ENCODE measurements at regions not wholly inside any gene's neighbourhood (a gene's known extent, or its start where the extent isn't known, plus 50 kb on each side); places are given as distances from the start of the nearest gene placed in this dataset.

DNA sequence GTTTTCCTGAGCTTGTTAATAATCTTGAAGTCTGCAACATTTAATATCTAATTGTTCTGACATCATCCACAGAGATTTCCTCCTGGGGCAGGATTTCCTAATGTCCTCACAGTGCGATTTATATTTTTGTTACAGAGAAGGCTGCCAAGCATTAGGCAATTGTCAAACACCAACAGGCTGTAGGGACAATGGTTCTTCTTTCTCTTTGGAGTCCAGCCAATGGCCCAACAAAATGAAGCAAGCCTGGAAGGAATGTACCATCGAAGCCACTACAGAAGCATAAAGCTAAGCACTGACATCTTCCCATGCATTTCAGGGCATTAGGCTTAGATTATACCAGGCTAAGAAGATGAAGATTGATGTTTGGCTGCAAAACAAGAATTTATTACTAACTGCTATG lies 173.0 kb upstream of the FRMD4B start:
- Histone ChIP-seq H3K36me3 (ENCODE audit: control insufficient read depth, insufficient read depth, low read length) (no peaks in the 10 kb centered on the region), H3K9me3 (ENCODE audit: control insufficient read depth in 2 of 2, low read length in 2 of 2) (no peaks in the 10 kb centered on the region), H3K27ac (ENCODE audit: insufficient read depth, low read length, poor library complexity, severe bottlenecking) (no peak overlapping the region), H3K4me1 (ENCODE audit: control insufficient read depth, insufficient read depth, low read length, poor library complexity, severe bottlenecking) (no peaks in the 10 kb centered on the region), H3K4me3 (ENCODE audit: low read depth, low read length) (no peak overlapping the region), H3K27me3 (ENCODE audit: control insufficient read depth, insufficient read depth, low read length) (no peaks in the 10 kb centered on the region)
- Mint-ChIP-seq H3K4me1 (no peaks in the 10 kb centered on the region), H3K9me3 (peaks cover 0 to 2% (median 0%) of the 10 kb centered on the region in 7 donors), H3K27ac (no peak overlapping the region), H3K4me3 (no peak overlapping the region), H3K36me3 (no peaks in the 10 kb centered on the region), H3K27me3 (no peaks in the 10 kb centered on the region)
- ATAC-seq (ENCODE audit: low read depth in 2 of 2): no peak
- DNase-seq: no peak

DNA sequence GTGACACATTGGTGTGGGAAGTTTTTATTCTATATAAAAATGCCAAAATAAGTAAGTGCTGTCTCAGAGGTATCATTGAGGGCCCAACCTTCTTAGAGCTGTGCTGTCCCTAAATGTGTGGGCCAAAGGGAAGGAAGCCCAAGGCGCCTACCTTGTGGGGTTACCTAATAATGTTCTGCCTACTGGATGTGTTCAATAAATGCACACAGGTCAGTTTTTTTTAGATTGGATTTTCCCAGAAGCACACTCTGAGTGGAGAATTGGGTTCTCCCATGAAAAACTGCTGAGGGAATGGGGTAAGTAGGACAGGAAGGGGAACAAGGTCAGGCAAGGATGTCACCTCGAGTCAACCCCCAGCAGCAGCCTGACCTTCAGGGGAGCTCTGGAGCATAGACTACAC lies 168.7 kb upstream of the FRMD4B start:
- Mint-ChIP-seq H3K9me3 (no peaks in the 10 kb centered on the region), H3K27me3 (peaks cover 6% of the 10 kb centered on the region), H3K4me1 (no peaks in the 10 kb centered on the region), H3K36me3 (no peaks in the 10 kb centered on the region), H3K27ac (no peak overlapping the region), H3K4me3 (no peak overlapping the region)
- no peak overlapping the region for H3K27ac ChIP-seq (ENCODE audit: insufficient read depth, low read length, poor library complexity, severe bottlenecking)
- no peak for DNase-seq
- no peaks in the 10 kb centered on the region for H3K36me3 ChIP-seq (ENCODE audit: control insufficient read depth, insufficient read depth, low read length)
- no peaks in the 10 kb centered on the region for H3K27me3 ChIP-seq (ENCODE audit: control insufficient read depth, insufficient read depth, low read length)
- no peaks in the 10 kb centered on the region for H3K4me1 ChIP-seq (ENCODE audit: control insufficient read depth, insufficient read depth, low read length, poor library complexity, severe bottlenecking)
- no peaks in the 10 kb centered on the region for H3K9me3 ChIP-seq (ENCODE audit: control insufficient read depth in 2 of 2, low read length in 2 of 2)
- no peak for ATAC-seq (ENCODE audit: low read depth in 2 of 2)
- H3K4me3 ChIP-seq (ENCODE audit: low read depth, low read length): no peak overlapping the region

DNA sequence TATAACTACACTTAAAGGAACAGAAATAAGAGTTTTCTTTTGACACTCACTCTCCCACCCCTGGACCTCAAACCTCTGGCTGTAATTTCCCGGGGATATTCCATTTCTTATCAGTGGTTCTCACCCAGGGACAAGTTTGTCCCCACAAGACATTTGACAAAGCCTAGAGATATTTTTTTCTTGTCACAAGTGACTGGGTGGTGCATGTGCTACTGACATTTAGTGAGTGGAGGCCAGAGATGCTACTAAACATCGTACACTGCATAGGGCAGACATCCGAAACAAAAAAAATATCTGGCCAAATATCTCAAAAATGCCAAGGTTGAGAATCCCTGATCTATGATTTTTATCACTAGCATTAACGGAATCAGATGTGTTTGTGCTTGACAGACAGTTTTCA lies 168.0 kb upstream of the FRMD4B start:
- Histone ChIP-seq H3K27me3 (ENCODE audit: control insufficient read depth, insufficient read depth, low read length) (no peaks in the 10 kb centered on the region), H3K4me3 (ENCODE audit: low read depth, low read length) (no peak overlapping the region), H3K4me1 (ENCODE audit: control insufficient read depth, insufficient read depth, low read length, poor library complexity, severe bottlenecking) (no peaks in the 10 kb centered on the region), H3K9me3 (ENCODE audit: control insufficient read depth in 2 of 2, low read length in 2 of 2) (no peaks in the 10 kb centered on the region), H3K36me3 (ENCODE audit: control insufficient read depth, insufficient read depth, low read length) (no peaks in the 10 kb centered on the region), H3K27ac (ENCODE audit: insufficient read depth, low read length, poor library complexity, severe bottlenecking) (no peak overlapping the region)
- Mint-ChIP-seq H3K36me3 (no peaks in the 10 kb centered on the region), H3K27ac (no peak overlapping the region), H3K27me3 (peaks cover 6% of the 10 kb centered on the region), H3K4me3 (no peak overlapping the region), H3K9me3 (no peaks in the 10 kb centered on the region), H3K4me1 (no peaks in the 10 kb centered on the region)
- ATAC-seq (ENCODE audit: low read depth in 2 of 2) (no peak), DNase-seq (no peak)

DNA sequence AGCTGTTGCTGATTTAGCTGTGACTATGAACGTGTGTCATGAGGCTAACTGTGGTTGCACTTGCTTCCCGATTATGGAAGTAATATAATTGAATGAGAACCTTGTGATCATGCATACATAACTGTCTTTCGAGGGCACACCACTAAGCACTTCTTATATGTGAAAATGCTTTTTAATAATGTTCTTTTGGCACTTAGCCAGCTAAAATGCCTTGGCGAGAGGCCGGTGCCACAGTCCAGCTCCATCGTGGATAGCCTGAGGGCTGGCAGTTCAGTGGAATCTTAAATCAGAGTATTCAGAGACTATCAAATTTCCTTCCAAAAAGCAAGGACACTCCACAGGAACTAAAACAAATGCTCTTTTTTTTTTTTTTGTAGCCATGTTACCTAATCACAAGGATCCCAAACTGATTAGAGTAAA lies 161.6 kb upstream of the FRMD4B start:
- ATAC-seq (ENCODE audit: low read depth in 2 of 2): no peak
- Mint-ChIP-seq H3K27ac (no peak overlapping the region), H3K9me3 (peaks cover 0 to 1% (median 0%) of the 10 kb centered on the region in 7 donors), H3K4me3 (no peak overlapping the region), H3K27me3 (peaks cover 18% of the 10 kb centered on the region), H3K4me1 (no peaks in the 10 kb centered on the region), H3K36me3 (no peaks in the 10 kb centered on the region)
- Histone ChIP-seq H3K4me1 (ENCODE audit: control insufficient read depth, insufficient read depth, low read length, poor library complexity, severe bottlenecking) (no peaks in the 10 kb centered on the region), H3K27ac (ENCODE audit: insufficient read depth, low read length, poor library complexity, severe bottlenecking) (no peak overlapping the region), H3K9me3 (ENCODE audit: control insufficient read depth in 2 of 2, low read length in 2 of 2) (no peaks in the 10 kb centered on the region), H3K36me3 (ENCODE audit: control insufficient read depth, insufficient read depth, low read length) (no peaks in the 10 kb centered on the region), H3K27me3 (ENCODE audit: control insufficient read depth, insufficient read depth, low read length) (no peaks in the 10 kb centered on the region), H3K4me3 (ENCODE audit: low read depth, low read length) (no peak overlapping the region)
- DNase-seq: no peak

DNA sequence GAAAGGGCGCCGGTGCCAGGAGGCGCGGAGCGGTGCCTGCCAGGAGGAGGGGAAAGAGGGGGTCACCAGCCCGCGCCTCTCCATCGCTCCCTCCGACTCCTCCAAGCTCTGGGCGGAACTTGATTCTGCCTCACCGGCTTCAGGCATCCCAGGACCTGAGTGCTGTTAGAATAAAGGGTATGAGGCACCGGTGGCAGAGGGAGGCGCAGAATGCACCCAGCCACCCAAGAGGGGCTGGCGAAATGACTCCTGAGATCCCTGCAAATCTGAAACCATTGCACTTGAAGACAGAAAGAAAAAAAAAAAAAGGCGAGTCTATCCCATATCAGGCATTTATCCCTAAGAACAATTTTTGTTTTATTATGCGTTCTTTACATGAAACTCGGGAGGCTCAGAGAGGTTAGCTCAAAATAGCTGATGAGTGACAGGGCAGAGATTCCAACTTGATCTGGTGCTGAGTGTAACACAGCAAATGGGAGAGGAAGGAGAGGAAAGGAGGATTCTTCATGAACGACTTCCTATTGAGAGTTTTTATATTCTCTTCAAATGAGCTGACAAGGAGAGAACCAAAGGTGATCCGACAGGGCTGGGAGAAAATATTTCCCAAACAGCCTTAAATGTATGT lies 157.0 kb upstream of the FRMD4B start:
- H3K4me3 ChIP-seq (ENCODE audit: low read depth, low read length): no peak overlapping the region
- no peaks in the 10 kb centered on the region for H3K36me3 ChIP-seq (ENCODE audit: control insufficient read depth, insufficient read depth, low read length)
- Mint-ChIP-seq H3K4me3 (no peak overlapping the region), H3K36me3 (no peaks in the 10 kb centered on the region), H3K27ac (no peak overlapping the region), H3K27me3 (peaks cover 35% of the 10 kb centered on the region), H3K4me1 (peaks cover 0 to 2% (median 0%) of the 10 kb centered on the region in 4 donors), H3K9me3 (no peaks in the 10 kb centered on the region)
- no peak for DNase-seq
- H3K27ac ChIP-seq (ENCODE audit: insufficient read depth, low read length, poor library complexity, severe bottlenecking): no peak overlapping the region
- no peaks in the 10 kb centered on the region for H3K4me1 ChIP-seq (ENCODE audit: control insufficient read depth, insufficient read depth, low read length, poor library complexity, severe bottlenecking)
- no peaks in the 10 kb centered on the region for H3K9me3 ChIP-seq (ENCODE audit: control insufficient read depth in 2 of 2, low read length in 2 of 2)
- peaks cover 3% of the 10 kb centered on the region for H3K27me3 ChIP-seq (ENCODE audit: control insufficient read depth, insufficient read depth, low read length)
- ATAC-seq (ENCODE audit: low read depth in 2 of 2): no peak

DNA sequence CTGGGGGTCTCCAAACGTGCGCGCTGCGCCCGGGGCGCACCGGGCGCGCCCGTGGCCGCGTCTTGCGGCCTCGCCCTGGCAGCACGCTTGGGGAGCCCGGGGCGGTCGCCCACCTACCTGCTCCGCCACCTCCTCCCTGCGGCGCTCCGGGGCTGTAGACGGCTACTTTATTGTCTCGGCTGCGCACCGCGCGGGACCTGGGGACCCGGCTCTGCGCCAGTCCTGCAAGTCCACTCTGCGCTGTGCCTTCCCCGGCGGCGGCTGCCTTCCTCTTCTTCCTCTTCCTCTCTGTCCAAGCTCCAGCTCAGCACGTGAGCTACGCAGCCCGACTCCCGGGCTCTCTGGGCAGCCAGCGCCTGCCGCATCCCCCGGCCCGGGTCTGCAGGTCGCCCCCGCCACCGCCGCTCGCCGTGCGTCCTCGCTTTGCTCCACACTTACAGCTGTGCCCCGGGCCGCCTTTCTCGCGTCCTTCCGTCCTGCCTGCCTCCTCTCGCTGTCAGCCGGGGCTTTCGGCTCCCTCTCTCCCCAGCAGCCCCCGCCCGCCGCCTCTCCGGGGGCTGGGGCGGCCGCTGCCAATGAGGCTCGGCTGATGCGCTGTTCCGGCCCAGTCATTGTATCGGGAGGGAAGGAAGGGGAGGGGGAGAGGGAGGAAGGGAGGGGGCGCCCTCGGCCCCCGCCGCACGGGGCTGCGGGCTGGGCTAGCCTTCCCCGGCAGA lies 156.4 kb upstream of the FRMD4B start:
- no peaks in the 10 kb centered on the region for H3K36me3 Mint-ChIP-seq
- DNase-seq: no peak
- Histone ChIP-seq H3K27ac (ENCODE audit: insufficient read depth, low read length, poor library complexity, severe bottlenecking) (no peak overlapping the region), H3K9me3 (ENCODE audit: control insufficient read depth in 2 of 2, low read length in 2 of 2) (no peaks in the 10 kb centered on the region), H3K4me1 (ENCODE audit: control insufficient read depth, insufficient read depth, low read length, poor library complexity, severe bottlenecking) (no peaks in the 10 kb centered on the region), H3K4me3 (ENCODE audit: low read depth, low read length) (no peak overlapping the region), H3K27me3 (ENCODE audit: control insufficient read depth, insufficient read depth, low read length) (peaks cover 3% of the 10 kb centered on the region), H3K36me3 (ENCODE audit: control insufficient read depth, insufficient read depth, low read length) (no peaks in the 10 kb centered on the region)
- peaks cover 0 to 2% (median 0%) of the 10 kb centered on the region in 4 donors for H3K4me1 Mint-ChIP-seq
- peaks cover 35% of the 10 kb centered on the region for H3K27me3 Mint-ChIP-seq
- H3K27ac Mint-ChIP-seq: no peak overlapping the region
- H3K9me3 Mint-ChIP-seq: no peaks in the 10 kb centered on the region
- H3K4me3 Mint-ChIP-seq: no peak overlapping the region
- ATAC-seq (ENCODE audit: low read depth in 2 of 2): no peak

DNA sequence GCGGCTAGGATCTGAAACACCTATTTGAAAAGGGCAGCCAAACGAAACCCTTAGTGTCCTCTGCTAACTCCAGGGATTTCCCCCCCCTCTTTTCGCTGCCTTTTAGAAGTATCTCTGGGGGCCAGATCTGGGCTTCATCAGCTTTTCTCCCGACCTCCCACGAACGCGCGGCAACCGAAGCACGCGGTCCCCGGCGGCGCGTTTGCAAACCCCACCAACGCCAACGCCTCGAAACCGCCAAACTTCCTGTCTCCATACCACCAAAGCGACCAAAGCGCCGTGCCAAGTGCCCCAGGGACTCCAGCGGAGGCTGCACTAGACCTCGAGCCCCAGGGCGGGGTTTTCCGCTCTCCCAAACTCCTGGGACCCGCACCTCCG lies 155.8 kb upstream of the FRMD4B start:
- H3K27me3 Mint-ChIP-seq: peaks cover 35% of the 10 kb centered on the region
- Histone ChIP-seq H3K36me3 (ENCODE audit: control insufficient read depth, insufficient read depth, low read length) (no peaks in the 10 kb centered on the region), H3K27me3 (ENCODE audit: control insufficient read depth, insufficient read depth, low read length) (peaks cover 3% of the 10 kb centered on the region), H3K27ac (ENCODE audit: insufficient read depth, low read length, poor library complexity, severe bottlenecking) (no peak overlapping the region), H3K9me3 (ENCODE audit: control insufficient read depth in 2 of 2, low read length in 2 of 2) (no peaks in the 10 kb centered on the region), H3K4me3 (ENCODE audit: low read depth, low read length) (no peak overlapping the region), H3K4me1 (ENCODE audit: control insufficient read depth, insufficient read depth, low read length, poor library complexity, severe bottlenecking) (no peaks in the 10 kb centered on the region)
- no peak overlapping the region for H3K4me3 Mint-ChIP-seq
- DNase-seq (no peak), ATAC-seq (ENCODE audit: low read depth in 2 of 2) (no peak)
- H3K27ac Mint-ChIP-seq: no peak overlapping the region
- peaks cover 0 to 2% (median 0%) of the 10 kb centered on the region in 4 donors for H3K4me1 Mint-ChIP-seq
- H3K9me3 Mint-ChIP-seq: no peaks in the 10 kb centered on the region
- H3K36me3 Mint-ChIP-seq: no peaks in the 10 kb centered on the region

Measured in CD4-positive, CD25-positive, alpha-beta regulatory T cell (primary cell).